HUES64 (cell line): ENCODE measurements at regions not wholly inside any gene's neighbourhood (a gene's known extent, or its start where the extent isn't known, plus 50 kb on each side); places are given as distances from the start of the nearest gene placed in this dataset.

ENCODE experiments used
- H3K27ac ChIP-seq: 2 replicates; pipeline ENCODE4 v1.7.0; 2013; ENCODE audit warnings: low read depth, low read length, inconsistent platforms
- H3K27me3 ChIP-seq: 2 replicates; pipeline ENCODE4 v1.6.1; 2013; ENCODE audit warnings: mild to moderate bottlenecking, low read length; ENCODE audit not compliant: insufficient read depth
- H3K36me3 ChIP-seq: 2 replicates; pipeline ENCODE4 v1.6.1; 2013; ENCODE audit warnings: mild to moderate bottlenecking, low read length; ENCODE audit not compliant: insufficient read depth
- H3K4me1 ChIP-seq: 2 replicates; pipeline ENCODE4 v1.6.1; 2013; ENCODE audit warnings: mild to moderate bottlenecking, low read length, moderate library complexity; ENCODE audit not compliant: insufficient read depth
- H3K4me3 ChIP-seq: 2 replicates; pipeline ENCODE4 v1.5.1; 2013; ENCODE audit warnings: mild to moderate bottlenecking, low read length, moderate library complexity
- H3K9ac ChIP-seq: 2 replicates; pipeline ENCODE4 v1.6.1; 2013; ENCODE audit warnings: mild to moderate bottlenecking, low read depth, low read length
- H3K9me3 ChIP-seq: 2 replicates; pipeline ENCODE4 v1.6.1; 2013; ENCODE audit warnings: low read depth, low read length; ENCODE audit not compliant: insufficient read depth
- WGBS: fragments of 150-250, 120-280 bp; methylation state at CpG from one replicate; pipeline ENCODE4 v1.1.7; 2013; ENCODE audit warnings: missing lambda C conversion rate; 5-methylcytosine and 5-hydroxymethylcytosine counted together

DNA sequence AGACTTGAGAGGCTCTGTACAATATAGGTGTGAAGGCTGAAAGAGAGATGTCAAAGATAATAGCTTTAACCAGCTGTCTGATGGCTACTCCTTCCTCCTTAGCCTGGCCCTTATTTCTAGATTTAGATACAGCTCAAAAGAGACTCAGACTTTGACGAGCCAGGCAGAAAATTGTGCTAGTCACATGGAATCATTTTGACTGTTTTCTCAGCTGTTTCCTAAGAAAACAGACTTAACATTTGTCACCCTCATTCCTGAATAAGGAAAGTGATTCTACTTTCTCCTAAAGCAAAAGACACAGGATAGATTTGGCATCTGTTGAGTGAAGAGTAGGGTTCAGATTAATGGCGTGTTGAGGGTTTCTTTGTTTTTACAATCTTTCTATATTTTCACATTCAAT, 340.7 kb downstream of the DHX15 start:
- 92% methylated on average over 1 of the region's 2 CpGs for WGBS
- Histone ChIP-seq H3K4me1 (peaks cover 13% of the 10 kb centered on the region), H3K9me3 (no peaks in the 10 kb centered on the region), H3K9ac (no peak overlapping the region), H3K36me3 (no peaks in the 10 kb centered on the region), H3K27ac (no peak overlapping the region), H3K27me3 (no peaks in the 10 kb centered on the region), H3K4me3 (no peak overlapping the region)

DNA sequence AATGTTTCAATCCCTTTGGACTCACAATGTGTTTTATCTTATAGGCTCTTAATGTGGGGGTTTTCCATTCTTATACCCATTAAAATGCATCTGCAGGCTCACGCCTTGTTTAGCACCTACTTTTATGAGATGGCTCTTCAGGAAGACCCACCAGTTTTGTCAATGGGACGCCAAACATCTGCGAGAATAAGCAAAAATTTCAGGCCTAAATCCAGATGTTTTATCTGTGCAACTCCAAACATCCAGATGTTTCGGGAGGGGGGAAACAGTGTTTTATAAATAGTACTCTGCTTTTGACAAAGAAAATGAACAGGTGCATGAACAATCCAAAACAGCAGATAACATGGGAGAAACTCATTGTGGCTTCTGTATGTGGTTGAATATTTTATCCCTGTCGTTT, 342.8 kb downstream of the DHX15 start:
- 96% methylated on average over 5 of the region's 5 CpGs for WGBS

DNA sequence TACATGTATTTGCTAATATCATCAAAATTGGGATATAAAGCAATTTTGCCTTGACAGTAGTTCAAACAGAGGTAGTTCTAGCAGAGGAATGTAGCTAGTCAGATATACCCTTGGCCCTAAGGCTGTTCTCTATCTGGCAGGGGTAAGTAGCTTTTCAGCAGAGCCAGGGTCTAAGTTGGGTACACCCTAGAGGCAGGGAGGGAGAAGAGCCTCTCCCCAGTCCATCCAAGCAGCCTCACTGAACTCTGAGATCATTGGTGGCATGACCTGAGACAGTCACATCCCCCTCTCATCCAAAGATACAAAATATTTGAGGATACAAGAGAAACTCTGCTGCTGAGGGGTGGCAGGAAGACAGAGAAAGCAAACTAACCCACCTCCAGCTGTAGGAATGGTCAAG, 343.7 kb downstream of the DHX15 start:
- H3K36me3 ChIP-seq: no peaks in the 10 kb centered on the region
- no peak overlapping the region for H3K9ac ChIP-seq
- no peak overlapping the region for H3K4me3 ChIP-seq
- no peaks in the 10 kb centered on the region for H3K27me3 ChIP-seq
- peaks cover 13% of the 10 kb centered on the region for H3K4me1 ChIP-seq
- H3K9me3 ChIP-seq: no peaks in the 10 kb centered on the region
- no peak overlapping the region for H3K27ac ChIP-seq

More for the DNA sequence above, 342.8 kb downstream of the DHX15 start:
- Histone ChIP-seq H3K27ac (no peak overlapping the region), H3K9me3 (no peaks in the 10 kb centered on the region), H3K4me3 (no peak overlapping the region), H3K4me1 (peaks cover 13% of the 10 kb centered on the region), H3K9ac (no peak overlapping the region), H3K27me3 (no peaks in the 10 kb centered on the region), H3K36me3 (no peaks in the 10 kb centered on the region)

DNA sequence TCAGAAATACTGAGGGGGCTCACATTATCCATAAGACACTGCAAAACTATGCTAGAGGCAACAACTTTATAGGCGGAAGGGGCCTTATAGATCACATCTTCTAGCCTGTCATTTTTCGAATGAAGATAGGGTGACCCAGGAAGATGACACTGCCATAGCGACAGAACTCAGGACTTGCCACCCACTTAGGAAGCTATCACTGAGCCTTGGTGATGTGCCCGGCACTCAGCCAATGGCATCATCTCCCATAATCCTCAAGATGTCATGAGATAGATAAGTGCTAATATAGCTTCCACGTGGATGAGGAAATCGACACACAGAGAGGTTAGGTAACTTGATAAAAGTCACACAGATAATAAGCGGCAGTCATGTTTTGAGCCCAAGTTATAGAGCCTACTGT, 346.6 kb downstream of the DHX15 start:
- no peaks in the 10 kb centered on the region for H3K27me3 ChIP-seq
- H3K4me1 ChIP-seq: peaks cover 9% of the 10 kb centered on the region; the same call in 1 of the 2 replicates
- H3K36me3 ChIP-seq: no peaks in the 10 kb centered on the region
- no peak overlapping the region for H3K4me3 ChIP-seq
- no peak overlapping the region for H3K27ac ChIP-seq
- 95% methylated on average over 7 of the region's 7 CpGs for WGBS
- no peaks in the 10 kb centered on the region for H3K9me3 ChIP-seq
- H3K9ac ChIP-seq: no peak overlapping the region

DNA sequence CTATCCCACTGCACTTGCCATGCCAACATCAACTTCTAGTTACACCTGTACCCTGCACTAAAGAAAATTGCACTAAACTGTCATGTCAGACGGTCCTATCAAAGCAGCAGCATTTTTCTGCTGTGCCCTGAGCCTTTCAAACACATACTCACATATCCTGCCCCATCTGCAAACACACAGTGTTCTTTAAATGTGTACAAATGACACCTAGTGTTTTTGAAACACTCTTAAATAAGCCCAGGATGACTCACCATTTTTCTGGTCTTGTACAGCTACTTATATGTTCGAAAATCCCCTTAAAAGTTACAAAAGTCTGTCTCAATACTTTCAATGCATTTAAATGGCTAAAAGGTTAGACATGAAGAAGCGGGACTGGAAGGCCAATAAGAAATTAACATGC, 346.7 kb upstream of the PPARGC1A start:
- no peaks in the 10 kb centered on the region for H3K36me3 ChIP-seq
- no peak overlapping the region for H3K4me3 ChIP-seq
- H3K4me1 ChIP-seq: peaks cover 14% of the 10 kb centered on the region; the same call in 1 of the 2 replicates

DNA sequence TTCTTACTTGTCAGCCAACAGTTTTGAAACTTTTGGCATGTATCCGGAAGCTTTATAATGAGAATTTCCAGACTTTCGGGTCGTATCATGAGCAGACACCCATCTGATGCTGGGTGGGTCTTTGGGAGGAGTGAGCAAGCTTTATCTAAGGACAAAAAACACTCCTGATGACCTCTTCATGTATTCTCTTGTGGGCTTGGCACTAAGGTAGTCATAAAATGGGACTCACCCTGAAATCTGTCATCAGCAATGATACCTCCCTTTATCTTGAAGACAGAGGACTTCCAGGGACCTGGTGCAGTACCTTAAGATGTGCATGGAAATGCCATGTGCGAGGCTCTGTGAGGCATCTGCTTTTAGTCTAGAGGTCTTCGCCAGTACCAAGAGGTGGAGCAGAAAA, 346.3 kb upstream of the PPARGC1A start:
- Histone ChIP-seq H3K4me1 (peaks cover 12% of the 10 kb centered on the region; the same call in 1 of the 2 replicates), H3K9me3 (no peaks in the 10 kb centered on the region), H3K4me3 (no peak overlapping the region), H3K9ac (no peak overlapping the region), H3K36me3 (no peaks in the 10 kb centered on the region), H3K27ac (no peak overlapping the region), H3K27me3 (no peaks in the 10 kb centered on the region)
- 95% methylated on average over 5 of the region's 5 CpGs for WGBS

More for the DNA sequence above, 346.7 kb upstream of the PPARGC1A start:
- H3K27ac ChIP-seq: no peak overlapping the region
- H3K9ac ChIP-seq: no peak overlapping the region
- no peaks in the 10 kb centered on the region for H3K27me3 ChIP-seq
- WGBS: 92% methylated on average over 3 of the region's 3 CpGs
- no peaks in the 10 kb centered on the region for H3K9me3 ChIP-seq

DNA sequence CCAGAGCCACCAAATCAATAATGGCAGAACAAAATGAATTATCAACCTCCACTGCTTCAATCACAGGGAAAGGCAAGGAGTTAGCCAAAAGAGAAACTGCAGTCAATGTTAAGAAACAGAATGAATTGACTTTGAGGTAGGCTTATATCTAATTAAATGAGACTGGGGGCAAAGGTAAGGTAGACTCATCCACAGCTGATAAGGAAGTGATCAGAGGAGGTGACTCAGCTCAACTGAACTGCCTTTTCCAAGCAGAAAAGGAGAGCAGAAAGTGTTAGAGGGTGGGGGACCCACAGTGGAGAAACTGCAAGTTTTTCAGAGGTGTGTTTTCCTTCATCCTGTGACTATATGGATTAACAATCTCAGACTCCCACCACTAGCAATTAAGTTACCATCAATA, 345.8 kb upstream of the PPARGC1A start:
- Histone ChIP-seq H3K4me1 (peaks cover 11% of the 10 kb centered on the region; the same call in 1 of the 2 replicates), H3K4me3 (no peak overlapping the region), H3K9me3 (no peaks in the 10 kb centered on the region), H3K27ac (no peak overlapping the region), H3K36me3 (no peaks in the 10 kb centered on the region), H3K9ac (no peak overlapping the region), H3K27me3 (no peaks in the 10 kb centered on the region)

DNA sequence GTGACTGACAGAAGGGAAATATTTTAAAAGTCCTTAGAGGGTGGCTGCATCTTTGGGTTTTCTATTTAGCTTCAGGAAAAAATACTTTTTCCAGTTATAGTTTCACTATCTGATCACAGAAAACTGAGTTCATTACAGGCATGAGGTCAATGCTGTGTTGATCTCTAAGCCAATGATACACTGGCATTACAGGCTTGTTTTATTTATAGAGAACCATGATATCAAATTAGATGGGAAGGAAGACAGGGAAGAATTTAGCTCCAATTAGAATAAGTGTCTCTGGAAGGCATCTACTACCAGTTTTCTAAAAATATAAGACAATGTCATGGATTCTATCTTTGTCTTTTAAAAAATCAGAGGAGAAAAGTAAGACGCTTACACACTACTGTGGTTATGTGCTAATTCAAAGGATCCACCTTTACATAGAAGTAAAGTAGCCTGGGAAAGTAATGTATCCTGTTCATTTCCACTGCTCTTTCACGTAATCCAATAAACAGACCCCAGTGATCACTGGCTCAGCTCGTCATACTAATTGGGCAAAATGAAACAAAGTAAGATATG, 344.5 kb upstream of the PPARGC1A start:
- no peak overlapping the region for H3K4me3 ChIP-seq
- H3K9me3 ChIP-seq: no peaks in the 10 kb centered on the region
- 100% methylated on average over 2 of the region's 3 CpGs for WGBS
- no peak overlapping the region for H3K9ac ChIP-seq
- H3K4me1 ChIP-seq: peaks cover 16% of the 10 kb centered on the region
- no peak overlapping the region for H3K27ac ChIP-seq
- no peaks in the 10 kb centered on the region for H3K36me3 ChIP-seq
- H3K27me3 ChIP-seq: no peaks in the 10 kb centered on the region

DNA sequence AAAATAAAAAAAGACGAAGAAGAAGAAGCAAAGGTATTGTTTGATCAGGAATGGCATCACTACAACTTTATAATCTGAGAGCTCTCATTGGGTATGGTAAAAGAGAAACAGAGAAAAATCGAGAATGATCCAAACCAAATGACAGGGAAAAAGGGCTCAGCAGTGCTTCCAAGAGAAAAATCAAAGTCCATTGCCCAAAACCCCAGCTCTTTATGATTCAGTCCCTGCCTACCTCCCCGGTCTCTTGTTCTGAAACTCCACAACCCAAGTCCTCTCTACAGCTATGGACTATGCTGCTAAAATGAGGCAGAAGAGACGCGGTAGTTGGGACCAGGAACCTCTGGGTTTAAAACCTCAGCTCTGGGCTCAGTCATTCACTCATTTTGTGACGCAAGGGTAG, 341.1 kb upstream of the PPARGC1A start:
- Histone ChIP-seq H3K36me3 (no peaks in the 10 kb centered on the region), H3K4me1 (peaks cover 16% of the 10 kb centered on the region), H3K27ac (no peak overlapping the region), H3K4me3 (no peak overlapping the region), H3K9ac (no peak overlapping the region), H3K9me3 (no peaks in the 10 kb centered on the region), H3K27me3 (no peaks in the 10 kb centered on the region)
- 97% methylated on average over 5 of the region's 6 CpGs for WGBS

DNA sequence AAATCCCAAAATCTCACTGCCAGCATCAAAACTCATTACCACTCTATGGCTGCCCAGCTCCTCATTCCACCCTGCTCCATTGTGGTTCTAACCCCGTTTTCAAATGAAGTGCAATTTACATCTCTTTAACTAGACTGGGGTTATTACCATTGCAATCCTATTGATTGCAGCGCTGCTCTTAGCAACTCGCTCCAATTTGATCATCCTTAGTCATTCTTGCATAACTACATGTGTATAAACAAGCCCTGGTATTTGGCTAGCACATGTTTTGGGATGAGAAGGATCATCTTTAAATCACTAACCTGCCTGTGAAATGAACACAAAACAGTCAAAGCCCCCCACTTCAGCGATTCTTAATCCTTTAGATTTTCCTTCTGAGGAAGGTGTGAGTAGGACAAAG, 340.1 kb upstream of the PPARGC1A start:
- H3K9ac ChIP-seq: no peak overlapping the region
- H3K9me3 ChIP-seq: no peaks in the 10 kb centered on the region
- peaks cover 16% of the 10 kb centered on the region for H3K4me1 ChIP-seq
- no peak overlapping the region for H3K4me3 ChIP-seq
- WGBS: 80% methylated on average over 4 of the region's 4 CpGs
- no peaks in the 10 kb centered on the region for H3K27me3 ChIP-seq
- H3K27ac ChIP-seq: no peak overlapping the region
- H3K36me3 ChIP-seq: no peaks in the 10 kb centered on the region

DNA sequence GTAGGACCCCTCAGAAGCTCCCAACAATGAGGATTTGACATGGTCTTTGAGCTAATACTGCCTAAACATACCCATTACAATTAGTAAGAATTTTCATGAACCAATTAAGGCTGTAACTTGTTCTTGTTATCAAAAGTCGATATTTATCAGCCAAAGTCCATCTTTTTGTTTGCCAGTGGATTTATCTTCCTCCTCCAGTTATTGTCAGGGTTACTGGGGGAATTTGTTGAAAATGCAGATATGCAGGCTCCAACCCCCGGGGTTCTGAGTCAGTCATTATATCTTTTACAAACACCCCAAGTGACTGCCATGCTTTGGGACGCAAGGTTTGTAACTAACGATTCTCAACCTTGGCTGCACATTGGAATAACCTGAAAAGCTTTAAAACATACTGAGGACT, 338.8 kb upstream of the PPARGC1A start:
- no peaks in the 10 kb centered on the region for H3K27me3 ChIP-seq
- H3K4me3 ChIP-seq: no peak overlapping the region
- no peaks in the 10 kb centered on the region for H3K9me3 ChIP-seq
- peaks cover 16% of the 10 kb centered on the region for H3K4me1 ChIP-seq
- WGBS: 93% methylated on average over 4 of the region's 4 CpGs
- no peak overlapping the region for H3K27ac ChIP-seq
- no peaks in the 10 kb centered on the region for H3K36me3 ChIP-seq
- H3K9ac ChIP-seq: no peak overlapping the region

DNA sequence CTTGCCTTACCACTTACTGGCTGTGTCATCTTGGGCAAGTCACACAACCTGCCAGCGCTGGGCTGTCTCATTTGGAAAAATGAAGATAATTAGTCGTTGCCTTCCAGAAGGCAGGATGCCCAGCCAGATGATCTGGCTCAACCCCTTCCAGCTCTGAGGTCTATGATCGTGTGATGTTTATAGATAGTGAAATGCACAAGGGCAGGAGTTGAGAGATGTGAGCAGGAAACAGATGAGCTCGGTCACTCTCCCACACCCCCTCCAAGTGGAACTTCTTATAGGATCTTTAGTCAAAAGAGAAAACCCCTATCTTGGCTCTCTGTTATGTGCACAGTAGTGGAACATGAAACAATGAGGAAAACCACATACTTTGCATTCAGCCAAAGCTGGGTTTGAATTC, 336.8 kb upstream of the PPARGC1A start:
- no peaks in the 10 kb centered on the region for H3K27me3 ChIP-seq
- H3K4me1 ChIP-seq: peaks cover 5% of the 10 kb centered on the region; the same call in 1 of the 2 replicates
- no peak overlapping the region for H3K9ac ChIP-seq
- H3K9me3 ChIP-seq: no peaks in the 10 kb centered on the region
- no peaks in the 10 kb centered on the region for H3K36me3 ChIP-seq
- no peak overlapping the region for H3K4me3 ChIP-seq
- H3K27ac ChIP-seq: no peak overlapping the region
- WGBS: 91% methylated on average over 3 of the region's 4 CpGs
